Mesodermal cell (in vitro differentiated cells): ENCODE measurements at regions not wholly inside any gene's neighbourhood (a gene's known extent, or its start where the extent isn't known, plus 50 kb on each side); places are given as distances from the start of the nearest gene placed in this dataset.
A peak's percentile ranks its signal among the peaks of the same experiment; 100 is the strongest.
"Not testable (repeated sequence)": the region's sequence is repeated elsewhere in the genome, so short reads cannot be mapped to it uniquely, and the experiment has no call there.

Experiments used
- H3K27ac ChIP-seq: 2 replicates; pipeline ENCODE4 v1.7.0; 2013; ENCODE audit warnings: mild to moderate bottlenecking, low read depth, low read length, moderate library complexity; ENCODE audit not compliant: severe bottlenecking
- H3K36me3 ChIP-seq: 2 replicates; pipeline ENCODE4 v1.7.1; 2013; ENCODE audit warnings: mild to moderate bottlenecking, low read length, moderate library complexity; ENCODE audit not compliant: control insufficient read depth, insufficient read depth
- H3K4me1 ChIP-seq: one replicate; pipeline ENCODE4 v1.7.1; 2013; ENCODE audit warnings: mild to moderate bottlenecking, low read length; ENCODE audit not compliant: insufficient read depth, control insufficient read depth, poor library complexity, severe bottlenecking
- H3K4me3 ChIP-seq: 2 replicates; pipeline ENCODE4 v1.7.0; 2013; ENCODE audit warnings: low read length, control low read depth, mild to moderate bottlenecking; ENCODE audit not compliant: insufficient read depth, poor library complexity, severe bottlenecking; ENCODE audit errors: extremely low read depth
- H3K9me3 ChIP-seq: 2 replicates; pipeline ENCODE4 v1.7.1; 2013; ENCODE audit warnings: mild to moderate bottlenecking, low read length, moderate library complexity; ENCODE audit not compliant: control insufficient read depth
- WGBS, 2 experiments: methylation state at CpG; one replicate each; pipeline ENCODE4 v1.1.5; 2013; ENCODE audit warnings: missing lambda C conversion rate in 2 of 2; ENCODE audit not compliant: insufficient coverage in 2 of 2; 5-methylcytosine and 5-hydroxymethylcytosine counted together

DNA sequence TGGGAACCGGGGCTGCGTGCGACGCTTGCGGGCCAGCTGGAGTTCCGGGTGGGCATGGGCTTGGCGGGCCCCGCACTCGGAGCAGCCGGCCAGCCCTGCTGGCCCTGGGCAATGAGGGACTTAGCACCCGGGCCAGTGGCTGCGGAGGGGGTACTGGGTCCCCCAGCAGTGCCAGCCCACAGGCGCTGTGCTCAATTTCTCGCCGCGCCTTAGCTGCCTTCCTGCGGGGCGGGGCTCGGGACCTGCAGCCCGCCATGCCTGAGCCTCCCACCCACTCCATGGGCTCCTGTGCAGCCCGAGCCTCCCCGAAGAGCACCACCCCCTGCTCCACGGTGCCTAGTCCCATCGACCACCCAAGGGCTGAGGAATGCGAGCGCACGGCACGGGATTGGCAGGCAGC, 63.8 kb downstream of the PLXNA1 start:
- WGBS, 2 experiments, result 90 to 94% methylated on average over 9 to 13 of the region's 28 CpGs
- H3K4me1 ChIP-seq, H3K36me3 ChIP-seq, H3K27ac ChIP-seq, H3K4me3 ChIP-seq, H3K9me3 ChIP-seq: not testable (repeated sequence)

DNA sequence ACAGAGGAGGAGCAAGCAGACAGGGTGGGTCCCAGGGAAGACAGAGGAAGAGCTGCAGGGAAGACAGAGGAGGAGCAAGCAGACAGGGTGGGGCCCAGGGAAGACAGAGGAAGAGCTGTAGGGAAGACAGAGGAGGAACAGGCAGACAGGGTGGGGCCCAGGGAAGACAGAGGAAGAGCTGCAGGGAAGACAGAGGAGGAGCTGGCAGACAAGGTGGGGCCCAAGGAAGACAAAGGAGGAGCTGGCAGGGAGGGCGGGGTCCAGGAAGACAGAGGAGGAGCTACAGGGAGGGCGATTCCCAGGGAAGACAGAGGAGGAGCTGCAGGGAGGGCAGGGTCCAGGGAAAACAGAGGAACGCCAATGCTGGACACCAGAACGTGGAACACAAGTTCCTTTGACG, 66.5 kb downstream of the PLXNA1 start:
- no peaks in the 10 kb centered on the region for H3K36me3 ChIP-seq
- H3K4me1 ChIP-seq, result no peaks in the 10 kb centered on the region
- no peak overlapping the region for H3K4me3 ChIP-seq
- H3K27ac ChIP-seq, result no peak overlapping the region
- WGBS, 2 experiments, result 86 to 90% methylated on average over 2 to 5 of the region's 5 CpGs
- peaks cover 5% of the 10 kb centered on the region for H3K9me3 ChIP-seq

DNA sequence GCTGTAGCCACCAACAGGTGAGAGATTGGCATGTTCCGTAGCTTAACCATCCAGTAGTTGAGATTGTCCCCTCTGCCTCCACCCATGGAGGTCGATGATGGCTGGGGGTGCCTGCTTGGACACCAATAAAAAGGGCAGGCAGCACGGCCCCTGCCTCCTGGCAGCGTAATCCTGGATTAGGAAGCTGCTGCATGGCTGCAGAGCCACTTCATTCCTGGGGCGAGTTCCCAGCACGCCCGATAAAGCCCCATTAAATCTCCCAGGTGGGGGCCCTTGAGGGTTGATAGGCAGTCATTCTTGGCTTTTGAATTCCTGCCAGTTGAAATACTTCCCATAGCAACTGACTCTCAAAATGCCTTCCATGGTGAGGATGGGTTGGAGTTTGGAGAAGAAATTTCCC, 67.8 kb downstream of the PLXNA1 start:
- WGBS, 2 experiments, result 96% methylated on average over 4 to 5 of the region's 7 CpGs
- Histone ChIP-seq H3K4me1 (no peaks in the 10 kb centered on the region), H3K4me3 (no peak overlapping the region), H3K36me3 (no peaks in the 10 kb centered on the region), H3K9me3 (peaks cover 5% of the 10 kb centered on the region), H3K27ac (no peak overlapping the region)

DNA sequence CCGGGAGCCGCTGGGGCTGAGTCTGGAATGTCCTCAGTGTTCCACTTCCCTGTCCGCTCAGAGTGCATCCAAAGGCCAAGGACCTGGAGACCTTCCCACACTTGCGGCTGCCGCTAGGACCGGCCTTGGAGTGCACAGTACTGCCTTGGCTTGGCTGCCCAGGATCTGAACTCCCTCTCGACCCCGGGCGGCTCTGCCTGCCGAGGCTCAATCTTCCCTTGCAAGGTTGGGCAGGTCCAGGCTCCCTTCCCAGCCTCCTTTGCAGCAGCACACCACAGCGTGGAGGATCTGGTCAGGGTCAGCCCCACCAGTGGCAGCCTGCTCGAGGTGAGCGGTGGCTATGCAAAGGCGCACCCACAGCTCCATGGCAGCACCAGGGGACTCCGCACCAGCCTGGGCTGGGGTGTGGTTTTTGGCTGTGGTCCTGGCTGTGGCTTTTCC, 69.2 kb downstream of the PLXNA1 start:
- WGBS, 2 experiments, result 92 to 94% methylated on average over 13 to 14 of the region's 15 CpGs
- Histone ChIP-seq H3K36me3 (no peaks in the 10 kb centered on the region), H3K4me1 (no peaks in the 10 kb centered on the region), H3K9me3 (peaks cover 7% of the 10 kb centered on the region), H3K4me3 (no peak overlapping the region), H3K27ac (no peak overlapping the region)

DNA sequence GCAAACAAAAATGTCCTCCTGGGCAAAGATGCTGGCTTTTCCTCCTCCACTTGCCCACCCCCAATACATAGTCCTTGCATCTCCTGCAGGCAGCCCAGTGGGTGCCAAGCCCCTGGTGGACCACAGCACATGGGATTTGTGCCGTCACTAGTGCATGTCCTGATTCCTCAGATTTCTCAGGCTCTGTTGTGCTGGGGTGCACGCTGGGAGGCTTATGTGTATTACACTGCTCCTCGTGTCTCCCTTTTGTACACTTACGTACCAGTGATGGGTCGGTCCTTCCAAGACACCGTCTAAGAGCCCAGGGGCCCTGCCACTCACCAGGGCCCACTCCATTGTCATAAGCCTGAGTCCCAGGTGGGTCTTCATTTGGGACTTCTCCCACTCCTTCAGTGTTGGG, 70.1 kb downstream of the PLXNA1 start:
- Histone ChIP-seq H3K4me1 (no peaks in the 10 kb centered on the region), H3K9me3 (peaks cover 13% of the 10 kb centered on the region)
- WGBS, 2 experiments, result 93 to 95% methylated on average over 4 to 6 of the region's 6 CpGs

DNA sequence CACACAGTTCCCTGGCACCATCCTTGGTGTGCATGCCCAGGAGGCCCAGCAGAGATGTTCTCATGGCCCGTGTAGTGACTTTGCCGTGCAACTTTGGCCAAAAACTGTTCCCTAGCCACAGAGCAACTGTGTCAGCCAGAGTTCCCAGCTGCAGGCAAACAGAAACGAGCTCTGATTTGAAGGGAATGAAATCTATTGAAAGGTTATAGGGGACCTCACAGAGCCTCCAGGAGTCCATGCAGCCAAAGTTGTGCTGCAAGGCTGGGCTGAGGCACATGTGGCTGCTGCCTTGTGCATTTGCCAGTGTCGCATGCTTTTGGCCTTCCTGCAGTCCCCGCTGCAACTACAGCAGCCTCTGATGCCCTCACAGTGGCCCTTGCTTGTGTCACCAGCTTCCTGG, 70.5 kb downstream of the PLXNA1 start:
- 97% methylated on average over 4 to 5 of the region's 5 CpGs for WGBS, 2 experiments
- peaks cover 11% of the 10 kb centered on the region for H3K9me3 ChIP-seq
- no peaks in the 10 kb centered on the region for H3K36me3 ChIP-seq
- H3K27ac ChIP-seq, result no peak overlapping the region
- H3K4me1 ChIP-seq, result no peaks in the 10 kb centered on the region
- no peak overlapping the region for H3K4me3 ChIP-seq

More for the DNA sequence above, 70.1 kb downstream of the PLXNA1 start:
- no peak overlapping the region for H3K4me3 ChIP-seq
- H3K36me3 ChIP-seq, result no peaks in the 10 kb centered on the region
- H3K27ac ChIP-seq, result no peak overlapping the region

DNA sequence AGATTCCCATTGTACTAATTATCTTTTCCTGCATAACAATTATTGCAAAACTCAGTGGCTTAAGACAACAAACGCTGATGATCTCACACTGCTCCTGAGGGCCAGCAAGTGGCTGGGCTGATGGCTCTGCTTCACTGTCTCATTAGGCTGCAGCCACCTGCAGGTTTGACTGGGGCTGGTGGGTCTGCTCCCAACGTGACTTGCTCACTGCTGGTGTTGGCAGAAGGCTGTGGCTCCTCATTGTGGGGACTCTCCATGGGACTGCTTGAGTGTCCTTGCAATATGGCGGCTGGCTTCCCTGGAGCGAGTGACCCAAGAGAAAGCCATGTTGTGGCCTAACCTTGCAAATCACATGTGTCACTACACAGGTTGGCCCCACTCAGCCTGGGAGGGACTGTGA, 71.1 kb downstream of the PLXNA1 start:
- no peak overlapping the region for H3K4me3 ChIP-seq
- H3K36me3 ChIP-seq, result no peaks in the 10 kb centered on the region
- peaks cover 8% of the 10 kb centered on the region for H3K9me3 ChIP-seq
- no peak overlapping the region for H3K27ac ChIP-seq
- H3K4me1 ChIP-seq, result no peaks in the 10 kb centered on the region
- 85 to 87% methylated on average over 4 of the region's 4 CpGs for WGBS, 2 experiments

DNA sequence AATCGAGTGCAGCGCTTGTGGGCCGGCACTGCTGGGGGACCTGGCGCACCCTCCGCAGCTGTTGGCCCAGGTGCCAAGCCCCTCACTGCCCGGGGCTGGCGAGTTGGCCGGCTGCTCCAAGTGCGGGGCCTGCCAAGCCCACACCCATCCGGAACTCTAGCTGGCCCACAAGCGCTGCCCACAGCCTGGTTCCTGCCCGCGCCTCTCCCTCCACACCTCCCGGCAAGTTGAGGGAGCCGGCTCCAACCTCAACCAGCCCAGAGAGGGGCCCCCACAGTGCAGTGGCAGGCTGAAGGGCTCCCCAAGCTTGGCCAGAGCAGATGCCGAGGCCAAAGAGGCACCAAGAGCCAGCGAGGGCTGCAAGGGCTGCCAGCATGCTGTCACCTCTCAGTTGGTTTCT, 73.4 kb downstream of the PLXNA1 start:
- no peak overlapping the region for H3K27ac ChIP-seq
- H3K9me3 ChIP-seq, result peaks cover 8% of the 10 kb centered on the region
- H3K4me1 ChIP-seq, result no peaks in the 10 kb centered on the region
- no peak overlapping the region for H3K4me3 ChIP-seq
- no peaks in the 10 kb centered on the region for H3K36me3 ChIP-seq
- WGBS, 2 experiments, result 90 to 95% methylated on average over 13 to 14 of the region's 17 CpGs

DNA sequence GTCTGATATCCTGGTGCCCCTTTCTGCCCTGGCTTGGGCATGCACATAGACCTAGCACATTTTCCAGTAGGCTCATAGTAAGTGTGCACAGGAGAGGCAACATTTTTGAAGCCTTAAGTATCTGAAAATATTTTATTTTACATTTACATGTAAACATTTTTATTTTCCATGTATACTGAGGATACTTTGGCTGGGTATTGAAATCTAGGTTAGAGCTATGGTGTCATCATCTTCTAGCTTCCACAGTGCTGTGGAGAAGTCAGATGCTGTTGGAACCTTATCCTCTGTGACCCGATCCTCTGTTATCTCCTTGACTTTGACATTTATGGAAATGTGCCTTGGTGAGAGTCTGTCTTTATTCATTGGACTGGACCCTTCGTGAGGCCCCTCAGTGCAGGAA, 74.1 kb downstream of the PLXNA1 start:
- peaks cover 8% of the 10 kb centered on the region for H3K9me3 ChIP-seq
- WGBS, 2 experiments, result 80 to 100% methylated on average over 2 of the region's 2 CpGs
- no peaks in the 10 kb centered on the region for H3K4me1 ChIP-seq
- H3K27ac ChIP-seq, result no peak overlapping the region
- no peaks in the 10 kb centered on the region for H3K36me3 ChIP-seq
- no peak overlapping the region for H3K4me3 ChIP-seq

DNA sequence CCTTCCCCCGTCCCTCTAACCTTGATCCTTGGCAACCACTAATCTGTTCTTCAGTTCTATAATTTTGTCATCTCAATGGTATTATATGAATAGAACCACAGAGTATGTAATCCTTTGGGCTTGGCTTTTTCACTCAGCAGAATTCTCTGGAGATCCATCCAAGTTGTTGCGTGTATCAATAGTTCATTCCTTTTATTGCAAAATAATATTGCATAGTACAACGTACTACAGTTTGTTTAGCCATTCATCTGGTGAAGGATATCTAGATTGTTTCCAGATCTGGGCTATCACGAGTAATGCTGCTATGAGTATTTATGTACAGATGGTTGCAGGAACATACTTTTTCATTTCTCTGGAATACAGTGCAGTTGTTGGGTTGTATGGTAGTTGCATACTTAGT, 76.2 kb downstream of the PLXNA1 start:
- WGBS, 2 experiments, result 89 to 93% methylated on average over 1 to 2 of the region's 4 CpGs
- Histone ChIP-seq H3K4me3 (no peak overlapping the region), H3K27ac (no peak overlapping the region), H3K36me3 (no peaks in the 10 kb centered on the region), H3K9me3 (peaks cover 8% of the 10 kb centered on the region), H3K4me1 (no peaks in the 10 kb centered on the region)

DNA sequence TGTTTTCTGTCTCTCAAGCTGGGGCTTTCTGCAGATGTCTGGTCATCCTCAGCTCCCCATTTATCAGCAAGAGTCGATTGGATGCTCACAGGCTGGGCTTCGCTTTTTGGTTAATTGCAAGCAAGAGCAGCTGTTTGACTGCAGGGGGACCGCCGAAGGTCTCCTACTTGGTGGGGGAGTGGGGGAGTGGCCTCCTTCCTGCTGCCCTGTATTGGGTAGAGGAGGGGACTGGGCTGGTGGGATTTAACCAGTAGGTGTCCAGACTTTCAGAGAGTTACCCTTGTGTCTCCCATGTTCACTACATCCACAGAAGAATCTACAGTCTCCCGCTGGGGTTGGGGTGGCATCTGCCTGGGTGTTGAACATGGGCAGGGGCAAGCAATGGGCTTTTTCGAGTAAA, 78.7 kb downstream of the PLXNA1 start:
- Histone ChIP-seq H3K9me3 (peaks cover 8% of the 10 kb centered on the region), H3K27ac (peak overlapping the region; percentile 29), H3K36me3 (no peaks in the 10 kb centered on the region), H3K4me3 (no peak overlapping the region), H3K4me1 (no peaks in the 10 kb centered on the region)
- 48 to 83% methylated on average over 1 to 5 of the region's 6 CpGs for WGBS, 2 experiments
